Tibial nerve (tissue), 4 donors: ENCODE measurements at regions not wholly inside any gene's neighbourhood (a gene's known extent, or its start where the extent isn't known, plus 50 kb on each side); places are given as distances from the start of the nearest gene placed in this dataset.

ENCODE experiments used
- DNase-seq, 2 donors: peaks; one replicate each; pipeline ENCODE4 v3.0.0-alpha.2; 2019; ENCODE audit warnings: low spot score in 2 of 2
- H3K27ac ChIP-seq, 4 donors: fragments of 200-600 bp; sonication (generic) in 3 of 4; one replicate each; pipeline ENCODE4 v1.5.1; 2017 to 2019; ENCODE audit warnings: mild to moderate bottlenecking in 1 of 4
- H3K27me3 ChIP-seq, 2 donors: fragments of 200-600 bp; sonication (generic) in 1 of 2; one replicate each; pipeline versions ENCODE4 v1.5.1 to v1.6.0; 2017 to 2019
- H3K36me3 ChIP-seq, 3 donors: fragments of 200-600 bp; sonication (generic); one replicate each; pipeline ENCODE4 v1.5.1; 2018 to 2019
- H3K4me1 ChIP-seq, 4 donors: fragments of 200-600 bp; sonication (generic) in 3 of 4; one replicate each; pipeline ENCODE4 v1.5.1; 2017 to 2019
- H3K4me3 ChIP-seq, 4 donors: fragments of 200-600 bp; sonication (generic) in 3 of 4; one replicate each; pipeline ENCODE4 v1.5.1; 2017 to 2019; ENCODE audit warnings: mild to moderate bottlenecking in 1 of 4, moderate library complexity in 1 of 4
- H3K9me3 ChIP-seq, 4 donors: fragments of 200-600 bp; sonication (generic) in 3 of 4; one replicate each; pipeline ENCODE4 v1.5.1; 2017 to 2019
- EP300 ChIP-seq, 2 donors: sonication (generic); formaldehyde crosslinking; IDR thresholded peaks; one replicate each; pipeline ENCODE4 v1.6.1; 2017; ENCODE audit warnings: antibody characterized with exemption in 2 of 2, mild to moderate bottlenecking in 1 of 2
- POLR2A ChIP-seq, 2 donors: fragments of 450-650 bp; IDR thresholded peaks; one replicate each; pipeline ENCODE4 v1.6.1; 2017; ENCODE audit warnings: antibody characterized with exemption in 2 of 2, mild to moderate bottlenecking in 2 of 2, moderate library complexity in 2 of 2
- WGBS, 2 donors: methylation state at CpG; one replicate each; pipeline ENCODE4 v1.1.5; 2018; 5-methylcytosine and 5-hydroxymethylcytosine counted together
- TF ChIP-seq, protein P1 (sequence below), 5 experiments: fragments of 200-600 bp in 3 of 5; fragments of 450-650 bp in 2 of 5; sonication (generic) in 3 of 5; IDR thresholded peaks; one replicate each; pipeline ENCODE4 v1.5.1; 2016 to 2019; ENCODE audit warnings: antibody characterized with exemption in 5 of 5, mild to moderate bottlenecking in 3 of 5, moderate library complexity in 2 of 5

DNA sequence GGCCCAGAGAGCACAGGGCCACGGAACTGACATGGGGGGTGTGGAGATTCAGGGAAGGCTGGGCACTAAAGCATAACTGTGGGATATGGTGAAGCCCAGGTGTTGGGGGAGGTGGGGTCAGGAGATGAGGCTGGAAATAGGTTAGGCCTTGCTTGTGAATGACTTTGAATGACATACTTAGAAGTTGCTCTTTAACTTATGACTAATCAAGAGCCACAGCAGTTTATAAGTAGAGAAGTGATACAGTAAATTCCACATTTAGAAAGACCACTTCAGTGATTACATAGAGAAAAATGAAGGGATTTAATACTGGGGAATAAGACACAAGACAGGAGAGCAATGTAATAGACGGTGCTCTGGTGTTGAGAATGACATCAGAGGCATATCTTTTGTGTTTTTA, 120.8 kb upstream of the SEC61G start:
- WGBS, 2 donors: 84 to 85% methylated on average over 2 of the region's 2 CpGs
- Histone ChIP-seq H3K4me3 (no peak overlapping the region), H3K27me3 (no peaks in the 10 kb centered on the region), H3K4me1 (peaks cover 0 to 9% (median 0%) of the 10 kb centered on the region in 4 donors), H3K9me3 (no peaks in the 10 kb centered on the region), H3K27ac (no peak overlapping the region), H3K36me3 (no peaks in the 10 kb centered on the region)
- DNase-seq: no peak
- TF ChIP-seq POLR2A (IDR thresholded peaks at IDR 0.05) (no peak), EP300 (IDR thresholded peaks at IDR 0.05) (no peak)
- TF ChIP-seq, protein P1, sequence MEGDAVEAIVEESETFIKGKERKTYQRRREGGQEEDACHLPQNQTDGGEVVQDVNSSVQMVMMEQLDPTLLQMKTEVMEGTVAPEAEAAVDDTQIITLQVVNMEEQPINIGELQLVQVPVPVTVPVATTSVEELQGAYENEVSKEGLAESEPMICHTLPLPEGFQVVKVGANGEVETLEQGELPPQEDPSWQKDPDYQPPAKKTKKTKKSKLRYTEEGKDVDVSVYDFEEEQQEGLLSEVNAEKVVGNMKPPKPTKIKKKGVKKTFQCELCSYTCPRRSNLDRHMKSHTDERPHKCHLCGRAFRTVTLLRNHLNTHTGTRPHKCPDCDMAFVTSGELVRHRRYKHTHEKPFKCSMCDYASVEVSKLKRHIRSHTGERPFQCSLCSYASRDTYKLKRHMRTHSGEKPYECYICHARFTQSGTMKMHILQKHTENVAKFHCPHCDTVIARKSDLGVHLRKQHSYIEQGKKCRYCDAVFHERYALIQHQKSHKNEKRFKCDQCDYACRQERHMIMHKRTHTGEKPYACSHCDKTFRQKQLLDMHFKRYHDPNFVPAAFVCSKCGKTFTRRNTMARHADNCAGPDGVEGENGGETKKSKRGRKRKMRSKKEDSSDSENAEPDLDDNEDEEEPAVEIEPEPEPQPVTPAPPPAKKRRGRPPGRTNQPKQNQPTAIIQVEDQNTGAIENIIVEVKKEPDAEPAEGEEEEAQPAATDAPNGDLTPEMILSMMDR (IDR thresholded peaks at IDR 0.05): no peak

DNA sequence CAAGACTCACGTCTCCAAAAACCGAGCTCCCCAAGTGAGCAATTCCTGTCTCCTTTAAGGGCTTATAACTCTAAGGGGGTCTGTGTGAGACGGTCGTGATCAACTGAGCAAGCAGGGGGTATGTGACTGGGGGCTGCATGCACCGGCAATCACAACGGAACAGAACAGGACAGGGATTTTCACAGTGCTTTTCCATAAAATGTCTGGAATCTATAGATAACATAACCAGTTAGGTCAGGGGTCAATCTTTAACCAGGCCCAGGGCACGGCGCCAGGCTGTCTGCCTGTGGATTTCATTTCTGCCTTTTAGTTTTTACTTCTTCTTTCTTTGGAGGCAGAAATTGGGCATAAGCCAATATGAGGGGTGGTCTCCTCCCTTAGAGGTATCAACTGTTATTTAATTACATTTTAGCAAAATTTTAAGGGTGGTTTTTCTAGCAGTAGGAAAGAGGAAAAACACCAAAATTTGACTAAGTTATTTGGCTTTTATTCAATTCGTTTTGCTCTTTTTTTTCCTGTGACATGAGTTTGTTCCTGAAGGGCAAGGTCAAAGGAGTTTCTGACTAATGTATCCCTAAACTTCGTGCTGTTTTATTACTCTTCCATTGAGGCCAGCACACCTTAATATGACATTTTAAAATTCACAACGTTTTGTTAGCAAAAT, 121.4 kb upstream of the SEC61G start:
- no peaks in the 10 kb centered on the region for H3K27me3 ChIP-seq
- no peaks in the 10 kb centered on the region for H3K36me3 ChIP-seq
- TF ChIP-seq POLR2A (IDR thresholded peaks at IDR 0.05) (no peak), EP300 (IDR thresholded peaks at IDR 0.05) (no peak)
- TF ChIP-seq, protein P1 (IDR thresholded peaks at IDR 0.05): no peak
- no peak overlapping the region for H3K4me3 ChIP-seq
- no peak for DNase-seq
- H3K4me1 ChIP-seq: peaks cover 0 to 9% (median 0%) of the 10 kb centered on the region in 4 donors
- no peak overlapping the region for H3K27ac ChIP-seq
- WGBS, 2 donors: 63 to 69% methylated on average over 11 of the region's 11 CpGs
- no peaks in the 10 kb centered on the region for H3K9me3 ChIP-seq

DNA sequence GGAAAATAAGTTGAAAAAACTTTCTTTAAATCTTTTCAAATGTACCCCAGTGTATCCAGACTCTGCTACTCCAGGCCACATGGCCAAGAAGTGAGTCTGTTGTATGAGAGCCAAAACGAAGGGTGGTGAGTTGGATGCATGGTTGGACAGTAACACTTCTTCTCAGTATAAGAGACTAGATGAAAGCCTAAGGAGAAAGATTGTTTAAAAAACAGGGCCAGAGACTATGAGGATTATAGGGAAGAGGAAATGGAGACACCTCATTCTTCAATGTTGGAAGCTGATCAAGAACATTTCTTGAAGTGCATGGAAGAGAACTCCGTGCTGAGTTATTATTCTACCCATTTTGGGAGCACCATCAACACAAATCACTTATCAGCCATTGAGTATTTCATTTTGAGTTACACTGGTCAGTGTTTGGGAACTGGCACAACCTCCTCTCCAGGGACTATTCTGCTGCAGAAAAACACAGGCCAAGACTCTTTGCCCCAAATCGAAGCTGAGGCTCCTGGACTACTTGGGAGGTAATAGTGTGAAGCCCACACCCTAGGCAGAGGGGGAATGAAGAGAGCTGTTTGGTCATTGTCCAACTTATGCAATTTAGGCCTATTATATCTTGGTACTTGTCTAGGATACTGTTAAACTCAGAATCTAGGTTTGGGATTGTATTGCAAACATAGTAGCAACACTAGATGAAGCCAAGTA, 123.0 kb upstream of the SEC61G start:
- H3K27ac ChIP-seq: no peak overlapping the region
- WGBS, 2 donors: 61 to 63% methylated on average over 3 of the region's 3 CpGs
- peak in 1 of 2 donors; percentile 27 for TF ChIP-seq EP300 (IDR thresholded peaks at IDR 0.05)
- TF ChIP-seq POLR2A (IDR thresholded peaks at IDR 0.05): no peak
- H3K4me1 ChIP-seq: peaks cover 0 to 9% (median 0%) of the 10 kb centered on the region in 4 donors
- no peak overlapping the region for H3K4me3 ChIP-seq
- H3K36me3 ChIP-seq: no peaks in the 10 kb centered on the region
- H3K27me3 ChIP-seq: no peaks in the 10 kb centered on the region
- no peak for DNase-seq
- H3K9me3 ChIP-seq: no peaks in the 10 kb centered on the region

DNA sequence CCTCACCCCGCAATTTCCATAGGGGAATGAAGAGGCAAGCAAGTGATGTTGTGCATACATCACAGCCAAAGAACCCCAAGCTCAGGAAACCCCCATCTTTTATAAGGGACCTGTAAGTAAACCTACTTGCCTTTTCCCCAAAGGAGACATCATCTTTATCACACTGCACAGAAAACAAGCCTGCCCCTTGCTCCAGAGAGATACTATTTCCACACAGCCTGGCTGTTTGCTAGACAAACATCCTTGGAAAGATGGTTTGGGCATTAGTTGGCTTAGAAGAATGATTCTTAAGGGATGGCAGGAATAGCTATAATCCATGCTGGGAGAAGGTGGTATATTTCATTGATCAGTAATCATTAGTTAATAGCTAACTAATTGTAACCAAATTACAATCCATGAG, 123.7 kb upstream of the SEC61G start:
- peaks cover 0 to 9% (median 0%) of the 10 kb centered on the region in 4 donors for H3K4me1 ChIP-seq
- DNase-seq: no peak
- 68 to 86% methylated on average over 1 of the region's 1 CpG for WGBS, 2 donors
- H3K9me3 ChIP-seq: no peaks in the 10 kb centered on the region
- H3K36me3 ChIP-seq: no peaks in the 10 kb centered on the region
- no peak overlapping the region for H3K27ac ChIP-seq
- TF ChIP-seq, protein P1 (IDR thresholded peaks at IDR 0.05): no peak
- TF ChIP-seq POLR2A (IDR thresholded peaks at IDR 0.05): no peak
- no peak for TF ChIP-seq EP300 (IDR thresholded peaks at IDR 0.05)
- H3K27me3 ChIP-seq: peaks cover 0 to 2% of the 10 kb centered on the region in 2 donors
- no peak overlapping the region for H3K4me3 ChIP-seq

DNA sequence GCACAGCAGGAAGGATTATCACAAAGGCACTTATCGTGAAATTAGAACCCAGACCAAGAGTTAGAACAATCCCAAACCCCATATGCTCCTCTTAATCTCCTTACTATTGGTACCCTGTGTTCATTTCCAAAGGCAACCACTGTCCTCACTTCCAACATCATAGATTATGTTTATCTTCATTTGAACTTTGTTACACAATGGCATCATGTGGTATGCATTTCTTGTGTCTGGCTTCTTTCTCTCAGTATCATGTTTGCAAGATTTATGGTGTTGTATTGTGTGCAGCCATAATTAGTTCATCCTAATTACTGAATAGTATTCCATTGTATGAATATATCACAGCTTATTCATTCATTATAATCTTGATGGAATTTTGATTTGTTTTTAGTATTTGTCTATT, 124.6 kb upstream of the SEC61G start:
- H3K9me3 ChIP-seq: no peaks in the 10 kb centered on the region
- WGBS, 2 donors: 91 to 97% methylated on average over 1 of the region's 1 CpG
- peaks cover 0 to 10% of the 10 kb centered on the region in 2 donors for H3K27me3 ChIP-seq
- TF ChIP-seq POLR2A (IDR thresholded peaks at IDR 0.05): no peak
- TF ChIP-seq EP300 (IDR thresholded peaks at IDR 0.05): no peak
- peaks cover 0 to 14% (median 0%) of the 10 kb centered on the region in 4 donors for H3K4me1 ChIP-seq
- DNase-seq: no peak
- H3K27ac ChIP-seq: no peak overlapping the region
- no peak overlapping the region for H3K4me3 ChIP-seq
- H3K36me3 ChIP-seq: no peaks in the 10 kb centered on the region

DNA sequence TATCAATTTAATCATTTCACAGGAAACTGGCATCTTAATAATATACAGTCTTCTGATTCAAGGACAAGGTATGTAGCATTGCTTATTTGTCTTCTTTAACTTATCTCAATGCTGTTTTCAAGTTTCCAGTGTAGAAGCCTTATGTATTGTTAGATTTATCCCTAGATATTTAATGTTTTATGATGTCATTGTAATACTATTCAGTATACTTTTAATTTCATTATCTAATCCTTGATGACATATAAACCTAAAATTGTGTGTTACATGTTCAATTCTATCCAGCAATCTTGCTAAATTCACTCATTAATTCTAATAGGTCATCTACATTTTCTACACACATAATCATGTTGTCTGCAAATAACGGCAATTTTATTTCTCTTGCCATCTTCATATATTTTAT, 126.3 kb upstream of the SEC61G start:
- H3K4me1 ChIP-seq: peaks cover 0 to 16% (median 0%) of the 10 kb centered on the region in 4 donors
- H3K36me3 ChIP-seq: no peaks in the 10 kb centered on the region
- DNase-seq: no peak
- TF ChIP-seq EP300 (IDR thresholded peaks at IDR 0.05) (no peak), POLR2A (IDR thresholded peaks at IDR 0.05) (no peak)
- TF ChIP-seq, protein P1 (IDR thresholded peaks at IDR 0.05): no peak
- no peaks in the 10 kb centered on the region for H3K9me3 ChIP-seq
- no peak overlapping the region for H3K4me3 ChIP-seq
- 95 to 98% methylated on average over 1 of the region's 1 CpG for WGBS, 2 donors
- H3K27me3 ChIP-seq: peaks cover 0 to 10% of the 10 kb centered on the region in 2 donors
- no peak overlapping the region for H3K27ac ChIP-seq
